ENCODE measurements at regions not wholly inside any gene's neighbourhood (a gene's known extent, or its start where the extent isn't known, plus 50 kb on each side); places are given as distances from the start of the nearest gene placed in this dataset.
"Not testable (repeated sequence)": the region's sequence is repeated elsewhere in the genome, so short reads cannot be mapped to it uniquely, and the experiment has no call there.

- ATAC-seq = no peak
- Mint-ChIP-seq H3K9me3 (peaks cover 5 to 8% of the 10 kb centered on the region in 2 donors), H3K36me3 (peaks cover 0 to 4% of the 10 kb centered on the region in 2 donors), H3K27ac (no peak overlapping the region)
- DNase-seq (ENCODE audit: low spot score in 2 of 2) = no peak
Measured at GRCh38 chr2:195251214-195251613, 405.8 kb upstream of the SLC39A10 start.

- no peak overlapping the region for H3K27ac Mint-ChIP-seq
- H3K36me3 Mint-ChIP-seq = no peaks in the 10 kb centered on the region
- peaks cover 0 to 7% of the 10 kb centered on the region in 2 donors for H3K9me3 Mint-ChIP-seq
- DNase-seq (ENCODE audit: low spot score in 2 of 2) = no peak
- ATAC-seq = no peak
Measured at GRCh38 chr2:195238826-195239225, 418.2 kb upstream of the SLC39A10 start.

GRCh38 chr2:195238379-195238778 lies 418.6 kb upstream of the SLC39A10 start:
- Mint-ChIP-seq H3K27ac (no peak overlapping the region), H3K36me3 (no peaks in the 10 kb centered on the region), H3K9me3 (peaks cover 0 to 4% of the 10 kb centered on the region in 2 donors)
- no peak for ATAC-seq
- no peak for DNase-seq (ENCODE audit: low spot score in 2 of 2)

GRCh38 chr2:195228547-195228946 lies 428.5 kb upstream of the SLC39A10 start:
- ATAC-seq; H3K27ac Mint-ChIP-seq; DNase-seq (ENCODE audit: low spot score in 2 of 2); H3K9me3 Mint-ChIP-seq: not testable (repeated sequence)
- H3K36me3 Mint-ChIP-seq = peaks cover 0 to 12% of the 10 kb centered on the region in 2 donors

- no peaks in the 10 kb centered on the region for H3K36me3 Mint-ChIP-seq
- no peak overlapping the region for H3K27ac Mint-ChIP-seq
- DNase-seq (ENCODE audit: low spot score in 2 of 2) (no peak), ATAC-seq (no peak)
- H3K9me3 Mint-ChIP-seq = no peaks in the 10 kb centered on the region
Measured at GRCh38 chr2:195214072-195214471, 443.0 kb upstream of the SLC39A10 start.

GRCh38 chr2:195212586-195212985 lies 444.4 kb upstream of the SLC39A10 start:
- no peaks in the 10 kb centered on the region for H3K36me3 Mint-ChIP-seq
- DNase-seq (ENCODE audit: low spot score in 2 of 2) (no peak), ATAC-seq (no peak)
- H3K9me3 Mint-ChIP-seq = no peaks in the 10 kb centered on the region
- H3K27ac Mint-ChIP-seq = no peak overlapping the region

- Mint-ChIP-seq H3K27ac (peak overlapping the region in 1 of 2 donors; percentile 26), H3K36me3 (no peaks in the 10 kb centered on the region), H3K9me3 (no peaks in the 10 kb centered on the region)
- ATAC-seq = peak; percentile 70 to 75
- no peak for DNase-seq (ENCODE audit: low spot score in 2 of 2)
Measured at GRCh38 chr2:195202163-195202845, 454.7 kb upstream of the SLC39A10 start.

GRCh38 chr2:195199864-195200263 lies 457.2 kb upstream of the SLC39A10 start:
- no peaks in the 10 kb centered on the region for H3K36me3 Mint-ChIP-seq
- ATAC-seq = no peak
- H3K27ac Mint-ChIP-seq = no peak overlapping the region

GRCh38 chr2:195181059-195181705 lies 475.8 kb upstream of the SLC39A10 start:
- DNase-seq (ENCODE audit: low spot score in 2 of 2) (no peak), ATAC-seq (no peak)
- Mint-ChIP-seq H3K27ac (no peak overlapping the region), H3K9me3 (peaks cover 0 to 3% of the 10 kb centered on the region in 2 donors), H3K36me3 (no peaks in the 10 kb centered on the region)

More at GRCh38 chr2:195199864-195200263, 457.2 kb upstream of the SLC39A10 start:
- no peak for DNase-seq (ENCODE audit: low spot score in 2 of 2)
- no peaks in the 10 kb centered on the region for H3K9me3 Mint-ChIP-seq

- Mint-ChIP-seq H3K9me3 (peaks cover 0 to 4% of the 10 kb centered on the region in 2 donors), H3K36me3 (no peaks in the 10 kb centered on the region), H3K27ac (no peak overlapping the region)
- DNase-seq (ENCODE audit: low spot score in 2 of 2) (no peak), ATAC-seq (no peak)
Measured at GRCh38 chr2:195168369-195168768, 488.7 kb upstream of the SLC39A10 start.

GRCh38 chr2:195164930-195165329 lies 492.1 kb upstream of the SLC39A10 start:
- Mint-ChIP-seq H3K36me3 (no peaks in the 10 kb centered on the region), H3K9me3 (peaks cover 0 to 4% of the 10 kb centered on the region in 2 donors), H3K27ac (no peak overlapping the region)
- ATAC-seq = no peak
- no peak for DNase-seq (ENCODE audit: low spot score in 2 of 2)

- Mint-ChIP-seq H3K36me3 (no peaks in the 10 kb centered on the region), H3K27ac (no peak overlapping the region), H3K9me3 (peaks cover 0 to 4% of the 10 kb centered on the region in 2 donors)
- no peak for ATAC-seq
- no peak for DNase-seq (ENCODE audit: low spot score in 2 of 2)
Measured at GRCh38 chr2:195162918-195163317, 494.1 kb upstream of the SLC39A10 start.

GRCh38 chr2:195162194-195162593 lies 494.8 kb upstream of the SLC39A10 start:
- H3K9me3 Mint-ChIP-seq = peaks cover 0 to 4% of the 10 kb centered on the region in 2 donors
- ATAC-seq (no peak), DNase-seq (ENCODE audit: low spot score in 2 of 2) (no peak)
- H3K27ac Mint-ChIP-seq = peak overlapping the region in 1 of 2 donors; percentile 13
- H3K36me3 Mint-ChIP-seq = no peaks in the 10 kb centered on the region

GRCh38 chr2:195160963-195161362 lies 496.1 kb upstream of the SLC39A10 start:
- no peak overlapping the region for H3K27ac Mint-ChIP-seq
- no peaks in the 10 kb centered on the region for H3K36me3 Mint-ChIP-seq
- ATAC-seq (no peak), DNase-seq (ENCODE audit: low spot score in 2 of 2) (no peak)
- peaks cover 0 to 4% of the 10 kb centered on the region in 2 donors for H3K9me3 Mint-ChIP-seq

- no peak for DNase-seq (ENCODE audit: low spot score in 2 of 2)
- no peak for ATAC-seq
- H3K36me3 Mint-ChIP-seq = no peaks in the 10 kb centered on the region
- no peaks in the 10 kb centered on the region for H3K9me3 Mint-ChIP-seq
- no peak overlapping the region for H3K27ac Mint-ChIP-seq
Measured at GRCh38 chr2:195151711-195152110, 505.3 kb upstream of the SLC39A10 start.

GRCh38 chr2:195150819-195151218 lies 506.2 kb upstream of the SLC39A10 start:
- DNase-seq (ENCODE audit: low spot score in 2 of 2) (no peak), ATAC-seq (no peak)
- Mint-ChIP-seq H3K27ac (no peak overlapping the region), H3K9me3 (no peaks in the 10 kb centered on the region), H3K36me3 (no peaks in the 10 kb centered on the region)

GRCh38 chr2:195148004-195148403 lies 509.0 kb upstream of the SLC39A10 start:
- ATAC-seq = no peak
- DNase-seq (ENCODE audit: low spot score in 2 of 2) = no peak
- no peak overlapping the region for H3K27ac Mint-ChIP-seq
- peaks cover 0 to 5% of the 10 kb centered on the region in 2 donors for H3K36me3 Mint-ChIP-seq
- peaks cover 6 to 8% of the 10 kb centered on the region in 2 donors for H3K9me3 Mint-ChIP-seq
